H1 (cell line): ENCODE measurements at regions not wholly inside any gene's neighbourhood (a gene's known extent, or its start where the extent isn't known, plus 50 kb on each side); places are given as distances from the start of the nearest gene placed in this dataset.

Experiments used
- TAF7 ChIP-seq: optimal IDR thresholded peaks from 2 replicates; pipeline ENCODE3; 2011; ENCODE audit warnings: low read depth, mild to moderate bottlenecking, inconsistent platforms, low read length, moderate library complexity, borderline replicate concordance

- no peak for TF ChIP-seq TAF7
Measured at GRCh38 chr4:133483600-133484246, 334.6 kb downstream of the PCDH10 start (continued).
